GM21528 (cell line): ENCODE measurements at regions not wholly inside any gene's neighbourhood (a gene's known extent, or its start where the extent isn't known, plus 50 kb on each side); places are given as distances from the start of the nearest gene placed in this dataset.
"Not testable (repeated sequence)": the region's sequence is repeated elsewhere in the genome, so short reads cannot be mapped to it uniquely, and the experiment has no call there.

Experiments
- ATAC-seq: cut with Tn5 transposase; IDR thresholded peaks from one replicate; pipeline ENCODE4 v1.9.1; 2021; ENCODE audit warnings: mild to moderate bottlenecking, moderate library complexity; ENCODE audit not compliant: unreplicated experiment, low FRiP score

DNA sequence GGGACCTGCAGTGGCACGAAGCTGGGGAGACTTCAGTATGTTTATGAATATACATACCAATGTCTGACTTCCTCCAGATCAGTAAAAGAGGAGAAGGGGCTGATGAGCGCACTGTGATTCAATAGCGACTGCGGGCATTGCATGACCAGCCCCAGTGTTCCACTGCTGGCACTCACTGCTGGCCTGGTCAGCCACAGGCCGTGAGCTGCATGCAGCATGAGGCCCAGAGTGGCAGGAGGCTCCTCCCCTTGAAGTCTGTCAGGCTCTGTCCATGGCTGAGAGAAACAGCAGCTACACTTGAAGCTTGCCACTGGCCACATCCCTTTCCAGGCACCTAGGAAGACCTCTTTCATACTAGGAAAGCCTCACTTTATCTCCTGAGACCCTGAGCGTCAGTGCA is 265.9 kb upstream of the CDYL start:
- no peak for ATAC-seq

DNA sequence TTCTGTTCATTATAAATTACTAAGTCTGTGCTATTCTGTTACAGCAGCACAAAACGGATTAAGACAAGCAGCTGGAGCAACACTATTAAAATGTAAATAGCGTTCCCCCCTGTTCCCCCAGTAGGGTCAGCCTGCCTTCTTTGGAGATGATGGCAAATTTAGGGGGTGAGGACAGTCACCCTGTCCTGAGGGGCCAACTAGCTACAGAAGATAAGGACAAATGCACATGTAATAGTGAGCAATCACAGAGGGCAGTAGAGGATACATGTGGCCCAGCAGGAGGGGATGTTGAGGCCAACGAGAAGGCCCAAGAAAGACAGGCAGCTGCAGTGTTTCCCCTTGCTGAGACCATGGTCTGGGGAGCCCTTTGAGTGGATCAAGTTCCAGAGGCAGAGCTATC is 266.7 kb upstream of the CDYL start:
- ATAC-seq = no peak

DNA sequence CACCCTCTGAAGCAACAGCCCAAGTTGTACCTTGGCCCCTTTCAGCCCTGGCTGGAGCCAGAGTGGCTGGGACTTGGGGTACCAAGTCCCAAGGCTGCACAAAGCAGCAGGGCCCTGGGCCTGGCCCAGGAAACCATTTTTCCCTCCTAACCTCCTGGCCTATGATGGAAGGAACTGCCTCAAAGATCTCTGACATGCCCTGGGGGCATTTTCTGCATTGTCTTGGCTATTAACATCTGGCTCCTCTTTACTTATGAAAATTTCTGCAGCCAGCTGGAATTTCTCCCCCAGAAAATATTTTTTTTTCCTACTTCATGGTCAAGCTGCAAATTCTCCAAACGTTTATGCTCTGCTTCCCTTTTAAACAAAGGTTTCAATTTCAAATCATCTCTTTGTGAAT is 269.4 kb upstream of the CDYL start:
- no peak for ATAC-seq

DNA sequence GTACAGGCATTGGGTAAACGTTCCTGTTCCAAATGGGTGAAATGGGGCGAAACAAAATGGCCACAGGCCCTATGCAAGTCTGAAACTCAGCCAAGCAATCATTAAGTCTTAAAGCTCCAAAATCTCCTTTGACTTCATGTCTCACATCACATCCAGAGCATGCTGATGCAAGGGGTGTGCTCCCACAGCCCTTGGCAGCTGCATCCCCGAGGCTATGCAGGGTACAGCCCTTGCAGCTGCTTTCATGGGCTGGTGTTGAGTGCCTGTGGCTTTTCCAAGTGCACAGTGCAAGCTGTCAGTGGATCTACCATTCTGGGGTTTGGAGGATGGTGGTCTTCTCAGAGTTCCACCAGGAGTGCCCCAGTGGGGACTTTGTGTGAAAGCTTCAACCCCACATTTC is 270.0 kb upstream of the CDYL start:
- ATAC-seq = no peak

DNA sequence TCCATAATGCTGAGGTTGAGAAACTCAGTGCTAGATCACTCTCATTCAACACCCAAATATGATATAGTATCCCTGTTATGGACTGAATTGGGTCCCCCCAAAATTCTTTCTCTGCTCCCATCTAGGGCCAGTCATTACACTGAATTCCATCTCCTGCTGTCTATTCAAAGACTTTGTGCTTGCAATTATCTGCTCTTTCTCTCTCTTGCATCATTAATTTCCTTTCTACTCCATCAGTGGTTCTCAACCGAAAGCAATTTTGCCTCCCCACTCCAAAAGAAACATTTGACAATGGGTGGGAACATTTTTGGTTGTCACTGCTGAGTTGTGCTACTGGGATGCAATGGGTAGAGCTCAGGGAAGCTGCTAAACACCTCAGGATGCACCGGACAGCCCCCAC is 271.5 kb upstream of the CDYL start:
- no peak for ATAC-seq

DNA sequence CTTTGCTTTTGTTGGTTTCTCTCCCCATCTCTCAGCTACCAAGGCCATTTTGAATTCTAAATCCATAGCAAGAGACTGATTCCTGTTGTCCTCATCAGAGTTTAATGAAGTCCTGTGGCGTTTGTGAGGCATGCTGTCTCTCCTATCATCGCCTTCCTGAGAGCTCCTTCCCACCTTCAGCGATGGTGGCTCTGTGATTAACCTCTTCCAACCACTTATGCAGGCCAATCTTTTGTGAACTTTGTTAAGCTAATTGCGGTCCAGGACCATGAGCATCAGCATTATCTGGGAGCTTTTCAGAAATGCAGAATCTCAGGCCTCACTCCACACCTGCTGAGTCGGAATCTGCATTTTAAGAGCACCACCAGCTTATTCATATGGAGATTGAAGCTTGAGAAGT is 272.5 kb upstream of the CDYL start:
- no peak for ATAC-seq

DNA sequence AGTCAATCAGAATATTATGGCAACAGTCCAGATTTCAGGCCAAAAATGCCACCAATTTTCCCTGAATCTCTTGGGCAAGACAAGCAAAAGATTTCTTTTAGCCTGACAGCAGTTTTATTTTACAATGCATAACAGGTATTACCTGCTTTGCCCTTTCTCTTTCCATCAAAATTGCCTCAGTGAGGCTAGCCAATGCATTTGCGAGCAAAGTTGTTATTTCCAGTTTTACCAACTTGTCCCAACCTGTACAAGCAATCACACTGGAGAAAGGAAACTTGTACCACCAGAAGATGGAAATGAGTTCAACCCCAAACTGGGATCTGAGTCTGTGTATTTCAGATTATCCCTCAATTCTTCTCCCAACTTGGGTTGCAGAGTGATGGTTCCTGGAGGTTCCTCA is 279.9 kb upstream of the CDYL start:
- ATAC-seq = no peak

DNA sequence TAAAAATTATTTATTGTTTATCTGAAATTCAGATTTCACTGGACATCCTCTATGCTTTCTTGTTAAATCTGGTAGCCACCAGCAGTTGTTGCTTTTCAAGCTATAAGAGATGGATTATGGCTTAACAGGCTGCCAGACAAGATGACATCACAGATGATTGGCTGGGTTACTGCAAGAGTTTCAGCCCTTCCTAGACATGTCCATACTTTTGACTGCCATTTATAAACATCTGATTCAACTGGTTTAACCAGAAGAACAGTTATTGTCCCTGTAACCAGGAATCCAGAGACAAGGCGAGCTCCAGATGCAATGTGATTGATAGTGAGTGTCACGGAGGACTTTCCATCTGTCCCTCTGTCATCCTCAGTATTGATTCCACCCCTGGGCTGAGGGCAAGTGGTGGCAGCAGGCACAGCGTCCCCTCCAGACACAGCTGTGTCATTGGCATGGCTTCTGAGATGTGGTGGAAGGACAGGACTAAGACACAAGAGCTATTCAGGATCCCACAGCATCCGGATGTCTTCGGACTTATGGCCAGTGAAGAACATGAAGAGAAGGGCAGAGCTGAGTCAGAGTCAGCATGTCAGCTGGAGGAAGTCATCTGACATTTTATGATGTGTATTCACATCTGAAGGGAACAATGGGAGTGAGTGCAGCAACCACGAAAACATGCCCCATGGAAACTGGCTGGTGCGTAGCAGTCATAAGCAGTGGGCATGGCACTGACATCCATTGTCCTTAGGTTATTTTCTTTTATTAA is 284.5 kb upstream of the CDYL start:
- ATAC-seq = no peak

DNA sequence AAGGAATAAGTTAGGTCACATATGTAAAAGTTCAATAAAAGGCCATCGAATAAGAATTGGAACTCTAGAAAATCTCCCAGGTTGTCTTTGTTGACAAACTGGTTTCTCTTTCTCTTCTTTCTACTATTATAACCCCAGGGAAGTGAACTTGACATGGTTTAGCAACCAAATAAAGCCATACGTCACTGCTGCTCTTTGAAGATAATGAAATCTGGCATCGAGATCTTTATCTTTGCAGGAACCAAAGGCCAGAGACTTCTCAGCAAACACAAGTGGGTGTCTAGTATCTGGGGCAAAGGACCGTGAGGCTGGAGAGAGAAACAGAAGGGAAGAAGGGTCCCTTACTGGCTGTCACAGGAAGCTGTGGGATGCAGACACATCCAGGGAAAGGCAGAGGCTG is 286.7 kb upstream of the CDYL start:
- ATAC-seq = no peak

DNA sequence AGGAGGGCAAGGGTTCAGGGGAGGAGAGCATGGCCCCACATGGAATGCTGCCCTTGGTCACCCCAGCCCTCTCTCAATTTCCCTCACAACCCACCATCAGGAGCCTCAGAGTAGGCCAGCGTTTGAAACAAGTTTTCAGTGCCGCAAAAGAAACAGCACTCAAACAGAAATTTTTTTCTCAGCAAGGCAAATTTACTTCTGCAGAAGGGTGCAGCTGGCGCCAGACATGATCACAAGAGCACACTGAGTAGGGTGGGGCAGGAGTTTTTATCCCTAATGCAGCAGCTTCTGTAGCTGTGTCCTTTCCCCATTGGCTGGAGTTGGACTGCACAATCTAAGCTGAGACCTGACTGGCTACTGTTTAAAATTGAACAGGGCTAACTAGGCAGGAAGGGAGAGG is 287.8 kb upstream of the CDYL start:
- ATAC-seq = no peak

DNA sequence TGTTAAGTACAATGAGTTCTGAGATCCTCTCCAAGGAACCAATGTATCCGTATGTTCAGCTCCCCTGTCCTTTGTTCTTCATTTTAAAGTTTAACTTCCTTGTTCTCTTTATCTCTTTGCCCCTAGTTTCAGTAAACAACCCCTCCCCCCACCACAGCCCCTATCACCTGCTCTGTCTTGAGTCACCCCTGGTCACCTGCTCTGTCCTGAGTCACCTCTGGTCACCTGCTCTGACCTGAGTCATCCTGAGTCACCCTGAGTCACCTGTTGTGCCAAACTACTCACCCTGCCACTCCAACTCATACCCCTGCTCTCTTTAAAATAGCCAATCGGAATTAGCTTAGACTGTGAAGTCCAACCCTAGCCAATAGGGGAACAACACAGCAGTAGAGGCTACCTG is 288.7 kb upstream of the CDYL start:
- no peak for ATAC-seq

DNA sequence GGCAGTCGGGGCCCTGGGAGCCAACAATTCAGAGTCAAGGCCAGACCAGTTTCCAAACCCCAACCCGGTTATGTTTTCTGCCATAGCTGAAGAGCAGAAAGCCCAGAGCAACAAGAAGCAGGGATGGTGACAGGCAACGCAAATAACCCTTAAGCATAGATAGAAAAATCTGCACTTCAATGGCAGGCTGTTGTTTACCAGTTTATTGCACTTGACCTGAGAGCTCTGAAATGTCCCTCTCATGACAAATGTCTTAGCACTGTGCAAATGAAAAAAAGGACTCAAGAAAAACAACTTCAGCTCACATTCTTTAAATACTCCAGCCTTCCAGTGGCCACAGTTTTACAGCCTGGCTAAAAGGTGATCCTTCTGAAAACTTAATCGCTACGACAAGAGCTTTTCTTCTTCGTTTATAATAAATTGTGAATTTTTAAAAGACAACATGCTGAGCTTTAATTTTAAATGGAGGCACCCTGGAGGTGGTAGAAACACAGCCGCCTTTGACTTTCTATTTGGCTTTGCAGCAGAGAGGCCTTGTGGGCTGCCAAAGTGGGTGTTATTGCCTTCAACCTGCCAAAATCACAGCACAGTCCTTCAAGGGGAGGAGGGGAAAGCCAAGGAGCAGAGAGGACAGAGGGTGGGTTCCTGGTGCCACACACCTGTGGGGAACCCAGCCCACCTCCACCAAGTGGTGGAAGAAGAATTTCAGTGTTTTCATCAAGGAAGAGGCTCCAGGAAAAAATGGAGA is 289.5 kb upstream of the CDYL start:
- no peak for ATAC-seq

DNA sequence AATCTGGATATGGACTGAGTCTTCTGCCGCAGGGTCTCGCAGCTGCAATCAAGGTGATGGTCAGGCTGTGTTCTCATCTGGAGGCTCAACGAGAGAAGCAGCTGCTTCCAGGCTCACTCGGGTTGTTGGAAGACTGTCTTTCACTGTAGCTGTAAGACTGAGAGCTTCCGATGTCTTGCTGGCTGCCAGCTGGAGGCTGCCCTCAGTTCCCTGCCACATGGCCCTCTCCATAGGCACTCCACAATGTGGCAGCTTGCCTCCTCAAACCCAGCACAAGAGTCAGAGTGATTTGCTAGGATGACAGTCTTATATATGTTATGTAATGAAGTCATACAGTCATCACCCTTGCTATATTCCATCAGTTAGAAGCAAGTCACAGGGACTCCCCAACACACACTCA is 290.5 kb upstream of the CDYL start:
- no peak for ATAC-seq

DNA sequence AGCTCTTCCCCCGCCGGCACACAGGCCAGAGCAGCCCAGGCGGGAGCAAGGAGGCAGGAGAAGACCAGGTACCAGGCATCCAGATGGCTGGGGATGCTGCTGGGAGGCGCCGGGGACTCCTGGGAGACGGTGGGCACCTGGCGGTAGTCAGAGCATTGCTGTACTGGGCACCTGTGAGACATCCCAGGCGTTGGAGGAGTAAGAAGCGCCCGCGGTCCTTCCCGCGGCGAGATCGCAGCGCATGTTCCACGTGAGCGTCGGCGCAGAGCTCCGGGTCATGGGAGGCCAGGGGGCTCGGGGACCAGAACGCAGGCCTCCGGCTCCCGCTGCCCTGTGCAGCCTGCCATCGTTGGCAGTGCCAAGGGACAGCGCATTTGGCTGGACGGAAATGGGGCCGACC is 293.7 kb upstream of the CDYL start:
- no peak for ATAC-seq

DNA sequence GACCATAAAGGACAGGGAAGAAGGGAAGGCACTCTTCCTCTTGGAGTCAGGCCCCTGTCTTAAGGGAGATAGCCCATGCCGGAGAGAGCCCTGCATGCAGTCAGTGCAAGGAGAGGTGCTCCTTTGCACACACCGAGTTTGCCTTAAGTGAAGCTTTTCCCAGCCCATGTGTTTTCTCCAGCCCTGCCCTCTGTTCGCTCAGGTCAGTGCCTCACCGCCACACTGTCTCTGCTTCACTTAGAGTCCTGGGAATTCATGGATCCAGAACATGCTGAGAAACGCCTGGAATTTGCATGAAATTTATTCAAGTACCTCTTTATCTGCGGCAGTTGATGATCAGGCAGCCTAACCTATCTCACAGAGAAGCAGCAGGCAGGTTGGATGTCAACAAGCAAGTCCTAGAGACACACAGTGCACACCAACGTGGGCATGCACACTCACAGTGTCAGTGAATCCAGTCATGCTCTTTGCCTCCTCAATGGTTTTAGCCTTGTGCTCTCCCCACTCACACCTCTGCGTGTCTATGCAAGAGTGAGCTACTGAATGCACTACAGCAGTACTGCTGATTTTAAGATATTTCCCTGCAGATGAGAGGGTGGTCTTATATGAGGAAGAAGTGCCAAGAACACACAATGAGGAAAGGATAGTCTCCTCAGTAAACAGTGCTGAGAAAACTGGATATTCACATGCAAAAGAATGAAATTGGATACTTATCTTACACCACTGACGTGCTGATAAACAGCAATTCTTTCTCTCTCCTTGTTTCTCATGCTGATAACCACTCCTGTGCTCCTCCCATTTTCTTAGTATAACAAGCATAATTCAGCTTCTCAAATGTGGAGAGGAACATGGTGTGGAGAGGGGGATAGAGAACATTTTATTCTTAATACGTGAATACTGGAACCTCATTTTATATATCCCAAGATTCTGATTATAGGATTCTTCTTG is 295.1 kb upstream of the CDYL start:
- ATAC-seq = no peak

DNA sequence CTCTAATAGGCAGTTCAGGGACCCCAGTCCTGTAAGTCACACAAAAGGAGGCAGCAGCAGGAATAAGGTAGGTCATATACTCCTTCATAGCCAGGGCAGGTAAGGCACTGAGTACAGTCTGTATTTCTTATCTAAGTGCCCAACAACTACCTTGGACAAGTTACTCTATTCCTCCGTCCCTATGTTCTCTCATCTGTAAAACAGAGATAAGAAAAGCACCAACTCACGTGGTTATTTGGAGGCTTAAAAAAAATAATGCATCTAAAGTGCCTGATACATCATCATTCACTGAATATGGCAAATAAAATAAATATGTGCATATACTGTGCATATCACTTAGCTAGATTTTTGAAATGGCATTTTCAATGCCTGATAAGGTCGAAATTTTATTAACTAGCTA is 298.1 kb upstream of the CDYL start:
- no peak for ATAC-seq

DNA sequence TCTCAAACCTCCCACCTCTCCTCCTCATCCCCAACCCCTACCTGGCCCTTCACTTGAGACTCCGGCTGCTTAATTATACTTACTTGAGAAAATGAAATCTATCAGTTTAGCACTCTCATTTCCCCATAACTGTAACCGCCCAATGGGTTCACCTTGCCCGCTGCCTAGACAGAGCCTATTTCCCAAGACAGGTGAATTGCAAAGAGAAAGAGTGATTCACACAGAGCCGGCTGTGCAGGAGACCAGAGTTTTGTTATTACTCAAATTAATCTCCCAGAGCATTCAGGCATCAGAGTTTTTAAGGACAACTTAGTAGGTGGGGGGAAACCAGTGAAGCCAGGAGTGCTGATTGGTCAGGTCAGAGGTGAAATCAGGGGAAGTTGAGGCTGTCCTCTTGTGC is 301.4 kb upstream of the CDYL start:
- ATAC-seq = no peak

DNA sequence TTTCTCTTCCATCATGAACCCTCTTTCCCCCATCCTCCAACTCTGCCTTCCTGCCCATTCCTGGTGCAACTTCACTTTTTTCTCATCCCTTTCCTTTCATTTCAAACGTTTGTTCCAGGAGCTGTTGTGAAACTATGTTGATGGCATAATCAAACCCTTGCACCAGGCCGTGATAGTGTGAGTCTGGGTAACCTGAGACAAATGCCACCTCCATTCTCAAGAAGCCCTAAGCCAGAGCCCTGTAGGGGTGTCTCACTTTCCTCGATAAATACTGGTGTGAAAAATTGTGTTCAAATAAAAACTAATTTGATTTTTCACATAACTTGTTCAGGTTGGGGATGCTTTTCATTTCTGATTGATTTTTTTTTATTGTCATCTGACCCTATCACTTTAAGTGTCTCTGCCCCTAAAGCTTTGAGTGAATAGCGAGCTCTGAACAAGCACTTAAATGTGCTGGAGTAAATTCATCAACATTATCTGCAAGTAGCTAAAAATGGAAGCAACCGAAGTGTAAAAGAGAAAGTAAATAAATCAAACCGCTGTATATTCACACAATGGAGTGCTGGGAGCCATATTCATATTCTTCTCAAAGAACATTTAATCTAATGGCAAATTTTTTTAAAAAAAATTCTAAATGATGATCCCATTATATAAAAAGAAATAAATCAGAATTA is 303.1 kb upstream of the CDYL start:
- ATAC-seq = no peak

DNA sequence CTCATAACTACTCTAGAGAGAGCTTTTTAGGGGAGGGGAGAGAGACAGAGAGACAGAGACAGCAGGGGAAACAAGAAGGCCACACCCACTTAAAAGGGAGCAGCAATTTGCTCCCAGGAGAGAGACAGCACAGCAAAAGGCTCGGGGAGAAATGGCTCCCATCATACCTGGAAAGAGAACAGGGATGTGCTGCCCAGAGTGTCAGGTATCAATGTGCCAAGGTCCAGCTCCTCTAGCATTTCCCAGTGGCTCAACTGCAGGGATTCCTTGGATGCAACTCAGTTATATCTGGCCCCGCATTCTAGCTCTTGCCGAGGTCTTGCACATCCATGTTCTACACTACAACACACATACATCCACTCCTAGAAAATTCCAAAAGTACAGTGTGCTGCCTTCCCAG is 304.0 kb upstream of the CDYL start:
- ATAC-seq = no peak

DNA sequence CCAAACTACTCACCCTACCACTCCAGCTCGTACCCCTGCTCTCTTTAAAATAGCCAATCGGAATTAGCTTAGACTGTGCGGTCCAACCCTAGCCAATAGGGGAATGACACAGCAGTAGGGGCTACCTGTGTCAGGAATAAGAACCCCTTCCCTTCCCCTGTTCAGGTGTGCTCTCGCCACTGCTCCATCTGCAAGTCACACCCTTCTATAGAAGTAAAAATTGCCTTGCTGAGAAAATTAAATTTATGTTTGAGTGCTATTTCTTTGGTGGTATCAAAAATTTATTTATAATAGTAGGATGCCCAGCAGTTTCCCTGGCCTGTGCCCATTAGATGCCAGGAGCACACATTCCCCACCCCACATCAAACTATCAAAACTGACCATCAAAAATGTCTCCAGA is 304.7 kb upstream of the CDYL start:
- ATAC-seq = not testable (repeated sequence)
